ENCODE measurements at regions not wholly inside any gene's neighbourhood (a gene's known extent, or its start where the extent isn't known, plus 50 kb on each side); places are given as distances from the start of the nearest gene placed in this dataset.

- no peak for TF ChIP-seq POLR2A (IDR thresholded peaks at IDR 0.05)
- TF ChIP-seq, protein P1, sequence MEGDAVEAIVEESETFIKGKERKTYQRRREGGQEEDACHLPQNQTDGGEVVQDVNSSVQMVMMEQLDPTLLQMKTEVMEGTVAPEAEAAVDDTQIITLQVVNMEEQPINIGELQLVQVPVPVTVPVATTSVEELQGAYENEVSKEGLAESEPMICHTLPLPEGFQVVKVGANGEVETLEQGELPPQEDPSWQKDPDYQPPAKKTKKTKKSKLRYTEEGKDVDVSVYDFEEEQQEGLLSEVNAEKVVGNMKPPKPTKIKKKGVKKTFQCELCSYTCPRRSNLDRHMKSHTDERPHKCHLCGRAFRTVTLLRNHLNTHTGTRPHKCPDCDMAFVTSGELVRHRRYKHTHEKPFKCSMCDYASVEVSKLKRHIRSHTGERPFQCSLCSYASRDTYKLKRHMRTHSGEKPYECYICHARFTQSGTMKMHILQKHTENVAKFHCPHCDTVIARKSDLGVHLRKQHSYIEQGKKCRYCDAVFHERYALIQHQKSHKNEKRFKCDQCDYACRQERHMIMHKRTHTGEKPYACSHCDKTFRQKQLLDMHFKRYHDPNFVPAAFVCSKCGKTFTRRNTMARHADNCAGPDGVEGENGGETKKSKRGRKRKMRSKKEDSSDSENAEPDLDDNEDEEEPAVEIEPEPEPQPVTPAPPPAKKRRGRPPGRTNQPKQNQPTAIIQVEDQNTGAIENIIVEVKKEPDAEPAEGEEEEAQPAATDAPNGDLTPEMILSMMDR (IDR thresholded peaks at IDR 0.05), result no peak
Observed at GRCh38 chr7:25621993-25622392, 393.7 kb upstream of the NPVF start.

All from adrenal gland (tissue), 5 donors.